ENCODE measurements at regions not wholly inside any gene's neighbourhood (a gene's known extent, or its start where the extent isn't known, plus 50 kb on each side); places are given as distances from the start of the nearest gene placed in this dataset.

DNA sequence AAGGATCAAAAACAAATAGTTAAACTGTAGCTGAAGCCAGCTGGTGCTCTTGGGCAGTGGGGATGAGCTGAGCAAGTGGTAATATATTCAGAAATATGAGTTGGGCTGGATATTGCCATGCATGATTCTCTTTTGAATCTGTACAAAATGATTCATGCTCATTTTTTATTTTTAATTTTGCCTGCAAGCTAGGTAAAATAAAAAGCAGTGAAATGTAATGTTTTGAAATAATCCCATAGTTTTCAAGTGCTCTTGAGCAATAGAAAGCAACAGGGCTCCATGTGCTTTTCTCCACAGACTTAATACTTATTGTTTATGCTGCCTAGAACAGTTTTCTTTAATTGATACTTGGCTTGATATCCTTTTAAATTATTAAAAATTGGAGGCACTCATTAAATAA is 489.3 kb downstream of the TLE4 start:
- TF ChIP-seq, protein P1, sequence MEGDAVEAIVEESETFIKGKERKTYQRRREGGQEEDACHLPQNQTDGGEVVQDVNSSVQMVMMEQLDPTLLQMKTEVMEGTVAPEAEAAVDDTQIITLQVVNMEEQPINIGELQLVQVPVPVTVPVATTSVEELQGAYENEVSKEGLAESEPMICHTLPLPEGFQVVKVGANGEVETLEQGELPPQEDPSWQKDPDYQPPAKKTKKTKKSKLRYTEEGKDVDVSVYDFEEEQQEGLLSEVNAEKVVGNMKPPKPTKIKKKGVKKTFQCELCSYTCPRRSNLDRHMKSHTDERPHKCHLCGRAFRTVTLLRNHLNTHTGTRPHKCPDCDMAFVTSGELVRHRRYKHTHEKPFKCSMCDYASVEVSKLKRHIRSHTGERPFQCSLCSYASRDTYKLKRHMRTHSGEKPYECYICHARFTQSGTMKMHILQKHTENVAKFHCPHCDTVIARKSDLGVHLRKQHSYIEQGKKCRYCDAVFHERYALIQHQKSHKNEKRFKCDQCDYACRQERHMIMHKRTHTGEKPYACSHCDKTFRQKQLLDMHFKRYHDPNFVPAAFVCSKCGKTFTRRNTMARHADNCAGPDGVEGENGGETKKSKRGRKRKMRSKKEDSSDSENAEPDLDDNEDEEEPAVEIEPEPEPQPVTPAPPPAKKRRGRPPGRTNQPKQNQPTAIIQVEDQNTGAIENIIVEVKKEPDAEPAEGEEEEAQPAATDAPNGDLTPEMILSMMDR (IDR thresholded peaks at IDR 0.05) = no peak
- TF ChIP-seq POLR2AphosphoS5 (IDR thresholded peaks at IDR 0.05) = no peak
- no peak for TF ChIP-seq EP300 (IDR thresholded peaks at IDR 0.05)

All from sigmoid colon (tissue), 4 donors.